HG03066 (cell line): ENCODE measurements at regions not wholly inside any gene's neighbourhood (a gene's known extent, or its start where the extent isn't known, plus 50 kb on each side); places are given as distances from the start of the nearest gene placed in this dataset.

Source experiments
- ATAC-seq: cut with Tn5 transposase; IDR thresholded peaks from one replicate; pipeline ENCODE4 v1.9.1; 2021; ENCODE audit warnings: low read depth; ENCODE audit not compliant: unreplicated experiment

- ATAC-seq, result no peak
Measured at GRCh38 chr10:128594688-128595087, 468.5 kb upstream of the MKI67 start.

GRCh38 chr10:128596906-128597305 lies 470.7 kb upstream of the MKI67 start:
- no peak for ATAC-seq

GRCh38 chr10:128599030-128599429 lies 472.8 kb upstream of the MKI67 start:
- ATAC-seq, result no peak

GRCh38 chr10:128599538-128599937 lies 473.3 kb upstream of the MKI67 start:
- ATAC-seq, result no peak

DNA sequence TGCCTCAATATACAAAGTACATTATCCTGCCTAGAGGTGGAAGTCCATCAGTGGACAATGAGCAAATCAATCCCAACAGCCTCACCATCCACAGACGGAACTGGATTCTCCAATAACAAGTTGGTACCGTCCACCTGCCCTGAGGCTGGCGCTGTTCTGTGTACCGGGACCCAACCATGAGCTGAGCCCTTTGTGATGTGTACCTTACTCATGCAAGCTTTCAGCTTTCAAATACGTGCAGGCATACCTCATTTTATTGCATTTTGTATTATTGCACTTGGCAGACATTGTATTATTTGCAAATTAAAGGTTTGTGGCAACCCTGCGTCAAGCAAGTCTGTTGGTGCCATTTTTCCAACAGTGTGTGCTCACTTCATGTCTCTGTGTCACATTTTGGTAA lies 476.0 kb upstream of the MKI67 start:
- ATAC-seq, result no peak

DNA sequence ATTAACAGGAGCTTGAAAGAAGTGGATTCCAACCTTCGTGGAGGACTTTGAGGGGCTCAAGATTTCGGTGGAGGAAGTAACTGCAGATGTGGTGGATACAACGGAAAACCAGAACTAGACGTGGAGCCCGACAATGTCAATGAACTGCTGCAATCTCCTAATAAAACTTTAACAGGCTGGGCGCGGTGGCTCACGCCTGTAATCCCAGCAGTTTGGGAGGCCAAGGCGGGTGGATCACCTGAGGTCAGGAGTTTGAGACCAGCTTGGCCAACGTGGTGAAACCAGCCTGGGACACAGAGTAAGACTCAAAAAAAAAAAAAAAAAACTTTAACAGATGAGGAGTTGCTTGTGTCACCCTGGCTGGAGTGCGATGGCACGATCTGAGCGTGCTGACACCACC lies 477.8 kb upstream of the MKI67 start:
- ATAC-seq, result no peak

- no peak for ATAC-seq
Measured at GRCh38 chr10:128605180-128605579, 479.0 kb upstream of the MKI67 start.

- ATAC-seq, result no peak
Measured at GRCh38 chr10:128606055-128606454, 479.8 kb upstream of the MKI67 start.

GRCh38 chr10:128608791-128609190 lies 482.6 kb upstream of the MKI67 start:
- ATAC-seq, result no peak

GRCh38 chr10:128609460-128609859 lies 483.2 kb upstream of the MKI67 start:
- ATAC-seq, result no peak

- no peak for ATAC-seq
Measured at GRCh38 chr10:128610113-128610512, 483.9 kb upstream of the MKI67 start.

GRCh38 chr10:128612195-128612594 lies 486.0 kb upstream of the MKI67 start:
- no peak for ATAC-seq

GRCh38 chr10:128612631-128613030 lies 486.4 kb upstream of the MKI67 start:
- no peak for ATAC-seq

- no peak for ATAC-seq
Measured at GRCh38 chr10:128614016-128614605, 487.9 kb upstream of the MKI67 start.

- ATAC-seq, result no peak
Measured at GRCh38 chr10:128614802-128615553, 488.8 kb upstream of the MKI67 start.

DNA sequence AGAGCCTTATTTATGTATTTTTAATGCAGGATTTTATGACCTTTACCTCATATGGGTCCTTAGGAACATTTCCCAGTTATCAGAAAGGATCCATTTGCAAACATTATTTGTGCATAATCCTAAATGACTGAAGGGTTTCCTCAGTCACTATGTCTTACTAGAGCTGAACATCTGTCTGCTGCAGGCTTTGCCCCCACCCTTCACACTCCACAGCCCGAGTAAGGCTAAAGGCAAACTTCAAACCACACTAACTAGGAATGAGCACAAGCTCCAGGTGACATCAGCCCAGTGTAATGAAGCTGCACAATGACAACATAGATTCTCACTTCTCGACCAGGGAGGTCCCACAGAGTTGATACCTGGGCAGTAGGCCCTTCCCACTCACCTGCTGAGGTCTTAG lies 491.3 kb upstream of the MKI67 start:
- no peak for ATAC-seq

DNA sequence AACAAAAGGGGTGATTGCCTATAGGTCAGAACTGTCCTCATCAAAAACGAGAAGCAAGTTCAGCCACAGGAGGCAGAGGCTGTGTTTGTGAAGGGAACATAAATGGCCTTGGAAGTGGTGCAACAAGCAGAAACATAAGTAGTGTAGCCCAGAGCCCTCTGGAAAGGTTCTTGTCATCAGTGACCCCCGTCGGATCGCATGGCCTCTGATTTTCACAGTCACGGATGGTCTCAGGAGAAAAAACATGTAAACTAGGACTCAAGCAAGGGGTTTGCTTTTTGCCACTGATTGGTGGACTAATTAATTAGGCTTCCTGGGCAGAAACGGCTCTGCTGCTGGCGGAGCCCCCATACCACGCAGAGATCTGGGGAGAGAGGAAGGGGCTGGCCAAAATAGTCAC lies 496.5 kb upstream of the MKI67 start:
- ATAC-seq, result no peak

- ATAC-seq, result no peak
Measured at GRCh38 chr10:128623776-128624175, 497.6 kb upstream of the MKI67 start.

- no peak for ATAC-seq
Measured at GRCh38 chr10:128624656-128625530, 498.7 kb upstream of the MKI67 start.

DNA sequence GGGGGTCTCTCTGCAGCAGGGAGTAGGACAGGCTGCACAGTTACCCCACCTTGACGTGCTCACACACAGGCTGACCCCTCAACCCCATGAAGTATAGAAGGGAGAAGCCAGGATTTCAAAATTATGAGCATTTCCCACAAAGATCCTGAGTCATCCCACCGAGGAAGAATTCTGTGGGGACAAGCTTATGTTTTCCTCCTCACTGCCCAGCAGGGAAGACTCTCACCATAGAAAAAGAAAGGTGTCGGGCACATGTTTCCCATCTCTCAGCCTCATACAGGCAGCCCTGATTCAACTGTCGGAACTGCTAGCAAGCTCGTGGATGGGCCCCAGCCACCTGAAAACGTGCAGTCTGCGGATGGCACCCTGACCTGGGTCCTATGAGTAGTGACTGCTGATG lies 499.7 kb upstream of the MKI67 start:
- no peak for ATAC-seq

DNA sequence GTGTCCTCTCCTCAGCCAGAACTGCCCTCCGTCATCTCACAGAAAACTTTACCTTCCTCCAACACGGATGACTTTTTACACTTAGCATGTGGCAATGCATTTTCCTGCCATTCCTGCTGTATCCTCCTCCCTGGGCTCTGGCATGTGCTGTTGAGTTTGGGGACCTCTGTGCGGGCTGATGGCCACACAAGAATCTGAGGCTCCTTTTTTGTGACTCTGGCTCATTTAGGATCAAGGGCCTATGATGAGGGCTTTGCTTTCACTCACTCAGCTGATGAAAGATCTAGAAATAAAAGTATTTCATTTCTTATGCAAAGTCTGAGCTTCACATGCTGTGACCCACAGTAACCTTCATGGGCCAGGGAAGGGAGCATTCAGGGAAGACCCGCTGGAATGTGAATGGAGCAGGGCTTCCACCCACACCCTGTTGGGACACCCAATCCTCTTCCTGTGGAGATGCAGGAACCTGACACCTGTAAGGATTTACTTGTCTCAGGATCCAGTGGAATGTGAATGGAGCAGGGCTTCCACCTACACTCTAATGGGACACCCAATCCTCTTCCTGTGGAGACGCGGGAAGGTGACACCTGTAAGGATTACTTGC lies 500.3 kb upstream of the MKI67 start:
- ATAC-seq, result no peak
